ENCODE measurements at regions not wholly inside any gene's neighbourhood (a gene's known extent, or its start where the extent isn't known, plus 50 kb on each side); places are given as distances from the start of the nearest gene placed in this dataset.
A peak's percentile ranks its signal among the peaks of the same experiment; 100 is the strongest.

GRCh38 chr2:66692521-66693054 lies 257.7 kb downstream of the MEIS1 start:
- no peak for DNase-seq

DNA sequence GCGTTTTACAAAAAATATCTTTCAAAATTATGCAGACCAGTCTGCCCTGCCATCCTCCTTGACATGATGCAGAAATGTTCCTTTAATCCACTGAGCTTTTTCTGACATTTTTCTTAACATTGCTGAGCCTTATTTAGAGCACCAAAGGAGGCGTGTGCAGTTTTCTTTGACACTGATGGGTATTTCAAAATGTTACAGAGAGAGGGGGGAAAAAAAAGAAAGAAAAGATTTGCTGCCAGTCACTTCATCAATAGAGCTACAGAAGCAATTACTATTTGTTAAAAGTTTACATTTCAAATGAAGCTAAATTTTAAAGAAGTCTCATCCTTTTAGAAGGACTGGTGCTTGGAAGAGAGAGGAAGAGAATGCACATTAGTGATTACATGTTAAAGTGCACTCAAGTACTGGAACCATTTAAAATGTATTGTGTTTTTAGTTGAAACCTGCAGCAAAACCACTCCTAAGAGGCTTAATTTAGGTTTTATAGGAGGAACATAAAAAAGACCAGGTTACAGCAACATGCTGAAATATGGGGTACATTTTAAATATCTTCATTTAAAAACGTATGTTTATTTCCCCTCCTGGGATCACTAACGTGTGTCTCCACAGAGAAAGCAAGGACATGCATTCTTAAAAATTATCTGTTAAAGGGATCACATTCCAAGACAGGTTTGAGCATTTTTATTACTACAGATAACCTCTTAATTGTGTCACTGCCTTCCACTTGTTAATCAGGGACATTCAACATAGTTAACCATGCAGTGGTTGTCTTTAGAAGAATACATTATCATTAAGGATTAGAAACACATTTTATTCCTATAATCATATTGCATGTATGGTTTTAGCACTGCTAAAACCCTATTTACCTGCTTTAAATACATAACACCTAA lies 258.4 kb downstream of the MEIS1 start:
- DNase-seq: no peak

GRCh38 chr2:66694087-66694860 lies 259.3 kb downstream of the MEIS1 start:
- no peak for DNase-seq

DNA sequence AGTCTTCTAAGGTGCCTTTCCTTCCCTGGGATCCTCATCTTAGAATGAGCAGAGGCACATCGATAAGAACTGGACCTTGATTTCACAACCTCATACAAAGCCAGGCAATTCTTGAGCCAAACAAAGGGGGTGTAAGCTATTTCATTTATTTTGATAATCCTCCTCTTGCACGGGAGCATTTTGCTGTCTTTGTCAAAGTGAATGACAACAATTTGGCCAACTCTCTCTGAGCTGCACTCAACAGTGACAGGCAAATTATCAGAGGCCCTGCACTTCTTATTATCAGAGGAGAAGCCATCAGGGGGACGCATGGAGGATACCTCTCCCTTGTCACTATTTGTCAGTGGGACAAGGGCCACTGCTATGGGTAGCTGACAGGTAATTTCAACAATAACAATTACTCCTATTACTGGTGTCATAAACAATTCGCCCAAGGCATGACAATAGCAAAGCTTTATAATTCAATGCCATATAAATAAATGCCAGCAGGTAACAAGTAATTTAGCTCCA lies 260.4 kb downstream of the MEIS1 start:
- DNase-seq: no peak

DNA sequence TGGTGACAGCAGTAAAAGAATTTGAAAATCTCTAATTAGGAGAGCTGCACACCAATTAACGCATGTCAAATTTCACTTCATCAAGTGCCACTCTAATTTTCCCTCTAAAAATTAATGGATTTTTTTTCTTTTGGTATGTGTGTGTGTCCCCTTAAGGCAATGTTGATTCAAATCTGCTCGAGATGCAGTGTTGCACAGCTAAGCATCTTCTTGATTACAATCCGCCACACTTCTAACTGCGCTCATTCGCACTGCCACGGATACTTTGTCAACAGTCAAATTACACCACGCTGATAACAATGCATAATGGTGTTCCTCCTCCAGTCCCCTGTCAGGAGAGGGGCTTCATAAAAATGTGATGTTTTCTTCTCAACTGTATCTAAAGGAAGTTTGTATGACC lies 261.4 kb downstream of the MEIS1 start:
- DNase-seq: peak; percentile 79

DNA sequence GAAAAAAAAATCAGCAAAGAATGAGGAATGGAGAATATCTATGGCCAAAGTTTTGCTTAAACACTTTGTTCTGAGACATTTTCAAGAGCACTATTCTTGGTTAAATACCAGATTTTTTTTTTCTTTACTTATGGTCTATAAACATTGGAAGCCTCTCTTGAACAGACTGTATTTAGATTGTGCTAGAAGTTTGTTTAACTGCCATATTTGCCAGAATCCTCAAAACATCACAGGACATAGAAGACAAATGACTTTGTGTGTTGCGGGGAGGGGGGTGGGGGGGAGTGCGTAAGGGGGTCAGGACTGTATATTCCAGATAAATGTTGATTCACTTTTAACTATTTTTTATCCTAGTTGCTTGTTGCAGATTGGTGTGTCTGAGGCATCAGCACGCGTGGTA lies 262.0 kb downstream of the MEIS1 start:
- DNase-seq: no peak

- no peak for DNase-seq
Measured at GRCh38 chr2:66697366-66697765, 262.4 kb downstream of the MEIS1 start.

- DNase-seq: peak; percentile 58
Measured at GRCh38 chr2:66698091-66698490, 263.2 kb downstream of the MEIS1 start.

GRCh38 chr2:66698576-66699239 lies 263.8 kb downstream of the MEIS1 start:
- no peak for DNase-seq

GRCh38 chr2:66699416-66699792 lies 264.5 kb downstream of the MEIS1 start:
- no peak for DNase-seq

GRCh38 chr2:66699793-66700676 lies 265.1 kb downstream of the MEIS1 start:
- peak; percentile 83 for DNase-seq

DNA sequence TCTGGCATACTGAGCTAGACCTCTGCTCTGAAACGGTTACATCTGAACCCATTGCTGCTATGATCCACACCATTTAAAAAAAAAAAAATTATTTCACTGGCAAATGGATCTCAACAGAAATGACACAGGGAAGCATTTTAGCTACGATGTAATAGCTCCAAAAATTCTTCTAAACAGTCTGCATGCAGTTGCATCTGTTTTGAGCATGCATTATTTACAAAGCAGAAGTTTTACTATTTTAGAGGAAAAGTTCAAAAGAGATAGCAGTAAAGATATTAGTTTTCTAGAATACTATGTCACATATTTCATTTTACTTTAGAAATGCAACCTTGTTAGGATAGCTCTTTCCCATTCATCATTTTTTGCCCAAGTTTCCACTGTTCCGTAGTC lies 265.7 kb downstream of the MEIS1 start:
- DNase-seq: peak; percentile 78

- no peak for DNase-seq
Measured at GRCh38 chr2:66701251-66701650, 266.3 kb downstream of the MEIS1 start.

DNA sequence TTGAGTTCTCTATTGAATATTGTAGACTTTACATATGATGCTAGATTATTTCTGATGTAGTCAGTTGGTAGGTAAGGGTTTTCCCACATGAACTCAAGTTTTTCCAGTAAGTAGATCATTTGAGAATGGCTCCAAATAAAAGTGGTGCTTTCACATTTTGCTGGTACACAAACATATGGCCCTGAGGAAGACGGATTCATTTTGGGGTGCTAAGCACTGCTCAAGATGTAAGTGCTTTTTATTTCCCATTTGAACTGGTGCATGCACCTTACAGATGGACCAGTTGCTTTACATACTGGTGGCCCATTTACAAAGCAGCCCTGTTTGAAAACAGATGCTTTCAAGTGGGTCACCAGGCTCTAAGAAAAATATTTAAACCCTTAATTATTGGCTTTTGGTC lies 266.7 kb downstream of the MEIS1 start:
- DNase-seq: no peak

- no peak for DNase-seq
Measured at GRCh38 chr2:66702301-66702700, 267.4 kb downstream of the MEIS1 start.

GRCh38 chr2:66704786-66705185 lies 269.9 kb downstream of the MEIS1 start:
- no peak for DNase-seq

DNA sequence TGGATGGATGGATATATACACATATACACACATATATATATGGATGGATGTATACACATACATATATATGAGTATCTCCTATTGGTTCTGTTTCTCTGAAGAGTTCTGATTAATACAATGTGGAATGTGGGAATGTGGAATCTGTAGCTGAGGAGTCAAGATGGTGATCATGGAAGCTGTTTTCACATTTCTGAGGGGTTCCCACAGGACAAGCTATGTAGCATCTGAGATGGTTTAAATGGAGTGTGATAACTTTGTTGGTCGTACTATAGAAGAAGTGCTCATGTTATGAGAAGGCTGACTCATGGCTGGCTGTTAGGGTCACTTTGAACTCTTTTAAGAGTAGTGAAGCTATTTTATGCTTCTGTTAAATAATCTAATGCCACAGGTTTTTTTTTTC lies 279.7 kb downstream of the MEIS1 start:
- DNase-seq: no peak

DNA sequence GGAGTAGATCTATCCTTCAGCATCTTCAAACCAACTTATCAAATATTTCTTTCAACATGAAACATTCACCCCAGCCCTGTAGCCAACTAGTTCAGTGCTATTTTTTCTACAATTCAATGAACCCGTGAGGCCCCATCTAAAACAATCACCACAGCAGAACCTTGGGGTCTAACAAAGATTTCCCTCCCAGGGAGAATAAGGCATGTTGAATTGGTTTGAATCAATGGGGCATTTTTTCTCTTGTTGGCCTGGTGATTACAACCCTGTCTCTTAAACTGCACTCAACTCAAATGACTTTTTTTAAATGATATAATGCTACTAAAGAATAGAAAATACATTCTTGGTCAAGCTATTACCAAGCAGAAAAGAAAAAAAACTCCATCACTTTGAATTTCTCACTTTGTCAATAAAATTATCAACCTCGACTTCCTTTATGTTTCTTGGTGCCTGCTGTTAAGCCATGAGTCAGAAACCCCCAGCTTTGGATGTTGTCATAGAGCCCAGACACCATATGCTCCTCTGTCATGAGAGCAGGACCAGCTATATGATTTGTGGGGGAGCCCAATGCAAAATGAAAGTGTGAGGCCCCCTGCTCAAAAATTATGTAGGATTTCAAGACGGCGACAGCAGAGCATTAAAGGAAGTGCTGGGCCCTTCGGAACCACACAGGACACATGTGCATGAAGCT lies 282.4 kb downstream of the MEIS1 start:
- no peak for DNase-seq

DNA sequence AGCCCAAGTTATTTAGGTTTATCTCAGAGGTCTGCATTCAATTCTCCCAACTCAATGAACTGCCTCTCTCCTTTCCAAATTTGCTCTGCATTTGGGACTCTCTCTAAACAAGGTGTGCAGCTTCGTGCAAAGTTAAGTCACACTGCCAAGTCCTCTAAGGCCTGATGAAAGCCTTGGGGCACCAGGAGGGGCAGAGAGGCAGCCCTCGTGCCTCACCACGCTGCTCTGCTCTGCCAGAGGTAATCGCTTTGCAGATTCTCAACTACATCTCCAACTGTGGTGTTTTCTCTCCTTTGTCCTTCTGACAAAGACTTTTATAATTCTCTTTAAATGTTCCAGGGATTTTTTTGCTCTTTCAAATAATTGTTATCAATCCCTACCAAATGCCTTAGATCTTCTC lies 283.0 kb downstream of the MEIS1 start:
- no peak for DNase-seq

- no peak for DNase-seq
Measured at GRCh38 chr2:66721776-66722175, 286.9 kb downstream of the MEIS1 start.

DNA sequence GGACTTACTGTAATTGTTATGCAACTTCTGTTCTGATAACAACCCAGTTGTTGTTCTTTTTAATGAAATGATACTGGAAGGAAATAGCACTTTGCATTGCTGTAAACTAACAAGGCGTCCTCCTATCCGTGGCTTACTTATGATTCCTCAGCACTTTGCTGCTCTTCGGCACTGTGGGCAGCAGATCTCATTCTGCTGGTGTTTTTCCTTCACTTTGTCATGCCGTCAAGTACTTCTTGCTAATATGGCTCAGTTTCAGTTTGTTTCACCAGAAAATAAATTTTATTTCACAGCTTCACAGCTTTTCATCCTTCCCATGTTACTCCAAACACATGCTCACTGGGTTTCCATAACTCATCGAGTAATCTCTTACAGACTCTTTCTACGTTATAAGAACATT lies 289.3 kb downstream of the MEIS1 start:
- DNase-seq: no peak
